HL-60 (cell line): ENCODE measurements at regions not wholly inside any gene's neighbourhood (a gene's known extent, or its start where the extent isn't known, plus 50 kb on each side); places are given as distances from the start of the nearest gene placed in this dataset.

Source experiments
- DNase-seq, 2 experiments: peaks; one replicate each; pipeline ENCODE4 v3.0.0-alpha.2; 2010 to 2020; ENCODE audit warnings: low read depth in 1 of 2, low spot score in 1 of 2
- H3K27ac ChIP-seq: fragments of 250-450 bp; sonication (Bioruptor Pico); replicated peaks from 2 replicates; pipeline ENCODE4 v1.5.1; 2020; ENCODE audit warnings: mild to moderate bottlenecking, moderate library complexity
- H3K27me3 ChIP-seq: fragments of 250-450 bp; sonication (Bioruptor Pico); 2 replicates; pipeline ENCODE4 v1.5.1; 2021; ENCODE audit warnings: mild to moderate bottlenecking, moderate library complexity; ENCODE audit not compliant: insufficient read depth, poor library complexity, severe bottlenecking
- H3K4me3 ChIP-seq: replicated peaks from 2 replicates; pipeline ENCODE4 v1.5.1; 2011; ENCODE audit warnings: mild to moderate bottlenecking, control low read depth, low read length; ENCODE audit not compliant: insufficient read depth
- GABPA ChIP-seq: IDR thresholded peaks from 2 replicates; pipeline ENCODE4 v1.6.1; 2012; ENCODE audit warnings: low read depth
- POLR2AphosphoS5 ChIP-seq: IDR thresholded peaks from 2 replicates; pipeline ENCODE4 v1.6.1; 2012; ENCODE audit warnings: low read depth
- REST ChIP-seq: IDR thresholded peaks from 2 replicates; pipeline ENCODE4 v1.6.1; 2012; ENCODE audit warnings: low read depth; ENCODE audit not compliant: insufficient replicate concordance
- SPI1 ChIP-seq: IDR thresholded peaks from 2 replicates; pipeline ENCODE4 v1.6.1; 2012; ENCODE audit warnings: low read depth, mild to moderate bottlenecking, borderline replicate concordance
- TF ChIP-seq, protein P1 (sequence below): IDR thresholded peaks from one replicate; pipeline ENCODE4 v1.5.1; 2011; ENCODE audit warnings: low read length, control low read depth, inconsistent platforms; ENCODE audit not compliant: insufficient read depth

DNA sequence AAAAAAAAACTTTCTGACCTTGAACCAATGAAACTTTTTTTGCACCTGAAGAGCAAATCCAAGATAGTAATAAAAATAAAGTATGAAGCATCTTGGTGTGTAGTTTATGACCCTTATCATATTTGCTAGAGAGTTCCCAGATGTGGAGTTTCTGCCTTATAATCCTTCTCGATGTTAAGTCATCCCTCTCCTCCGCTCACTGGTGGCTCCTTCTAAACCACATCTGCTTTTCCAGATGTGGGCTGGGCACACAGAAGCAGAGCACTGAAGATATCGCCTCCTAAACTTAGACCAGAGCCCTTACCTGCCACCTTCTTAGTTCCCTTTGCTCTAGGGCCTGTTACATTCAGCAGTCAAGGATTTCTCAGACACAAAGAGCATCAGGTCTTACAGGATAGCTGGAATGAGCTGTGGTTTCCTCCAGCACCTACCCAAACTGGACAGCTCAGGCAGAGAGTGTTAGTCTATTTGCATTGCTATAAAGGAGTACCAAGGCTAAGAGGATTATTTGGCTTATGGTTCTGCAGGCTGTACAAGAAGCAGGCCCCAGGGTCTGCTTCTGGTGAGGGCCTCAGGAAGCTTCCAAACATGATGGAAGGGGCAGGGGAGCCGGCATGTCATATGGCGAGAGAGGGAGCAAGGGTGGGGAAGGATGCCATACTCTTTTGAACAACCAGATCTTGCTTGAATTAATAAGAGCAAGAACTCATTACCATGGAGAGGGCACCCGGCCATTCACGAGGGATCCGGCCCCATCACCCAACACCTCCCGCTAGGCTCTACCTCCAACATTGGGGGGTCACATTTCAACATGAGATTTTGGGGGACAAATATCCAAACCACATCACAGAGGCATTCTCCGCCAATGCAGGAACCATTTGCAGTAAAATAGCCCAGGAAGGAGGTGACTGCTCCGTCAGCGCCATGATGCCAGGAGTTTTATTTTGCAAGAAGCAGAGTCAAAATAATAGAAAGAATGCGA lies 75.6 kb upstream of the HELT start:
- peaks cover 5% of the 10 kb centered on the region for H3K27me3 ChIP-seq
- no peak for DNase-seq
- TF ChIP-seq SPI1 (no peak), POLR2AphosphoS5 (no peak), GABPA (no peak), REST (peak; percentile 84)
- TF ChIP-seq, protein P1, sequence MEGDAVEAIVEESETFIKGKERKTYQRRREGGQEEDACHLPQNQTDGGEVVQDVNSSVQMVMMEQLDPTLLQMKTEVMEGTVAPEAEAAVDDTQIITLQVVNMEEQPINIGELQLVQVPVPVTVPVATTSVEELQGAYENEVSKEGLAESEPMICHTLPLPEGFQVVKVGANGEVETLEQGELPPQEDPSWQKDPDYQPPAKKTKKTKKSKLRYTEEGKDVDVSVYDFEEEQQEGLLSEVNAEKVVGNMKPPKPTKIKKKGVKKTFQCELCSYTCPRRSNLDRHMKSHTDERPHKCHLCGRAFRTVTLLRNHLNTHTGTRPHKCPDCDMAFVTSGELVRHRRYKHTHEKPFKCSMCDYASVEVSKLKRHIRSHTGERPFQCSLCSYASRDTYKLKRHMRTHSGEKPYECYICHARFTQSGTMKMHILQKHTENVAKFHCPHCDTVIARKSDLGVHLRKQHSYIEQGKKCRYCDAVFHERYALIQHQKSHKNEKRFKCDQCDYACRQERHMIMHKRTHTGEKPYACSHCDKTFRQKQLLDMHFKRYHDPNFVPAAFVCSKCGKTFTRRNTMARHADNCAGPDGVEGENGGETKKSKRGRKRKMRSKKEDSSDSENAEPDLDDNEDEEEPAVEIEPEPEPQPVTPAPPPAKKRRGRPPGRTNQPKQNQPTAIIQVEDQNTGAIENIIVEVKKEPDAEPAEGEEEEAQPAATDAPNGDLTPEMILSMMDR = no peak
- no peak overlapping the region for H3K27ac ChIP-seq
- H3K4me3 ChIP-seq = no peak overlapping the region

GRCh38 chr4:184949020-184949419 lies 69.3 kb upstream of the HELT start:
- H3K27me3 ChIP-seq = peaks cover 6% of the 10 kb centered on the region
- H3K27ac ChIP-seq = no peak overlapping the region
- DNase-seq = no peak

More at GRCh38 chr4:184949020-184949419, 69.3 kb upstream of the HELT start:
- TF ChIP-seq GABPA (no peak), REST (no peak), SPI1 (no peak), POLR2AphosphoS5 (no peak)
- TF ChIP-seq, protein P1 = no peak
- H3K4me3 ChIP-seq = no peak overlapping the region
